Stimulated activated CD4-positive, alpha-beta T cell treated with anti-CD3 and anti-CD28 coated beads, Interleukin-4, amount 100 ng/mL, for 24 hours (primary cell): ENCODE measurements at regions not wholly inside any gene's neighbourhood (a gene's known extent, or its start where the extent isn't known, plus 50 kb on each side); places are given as distances from the start of the nearest gene placed in this dataset.
"Not testable (repeated sequence)": the region's sequence is repeated elsewhere in the genome, so short reads cannot be mapped to it uniquely, and the experiment has no call there.

Experiments
- DNase-seq: peaks from one replicate; pipeline ENCODE4 v3.0.0-alpha.2; 2020

DNA sequence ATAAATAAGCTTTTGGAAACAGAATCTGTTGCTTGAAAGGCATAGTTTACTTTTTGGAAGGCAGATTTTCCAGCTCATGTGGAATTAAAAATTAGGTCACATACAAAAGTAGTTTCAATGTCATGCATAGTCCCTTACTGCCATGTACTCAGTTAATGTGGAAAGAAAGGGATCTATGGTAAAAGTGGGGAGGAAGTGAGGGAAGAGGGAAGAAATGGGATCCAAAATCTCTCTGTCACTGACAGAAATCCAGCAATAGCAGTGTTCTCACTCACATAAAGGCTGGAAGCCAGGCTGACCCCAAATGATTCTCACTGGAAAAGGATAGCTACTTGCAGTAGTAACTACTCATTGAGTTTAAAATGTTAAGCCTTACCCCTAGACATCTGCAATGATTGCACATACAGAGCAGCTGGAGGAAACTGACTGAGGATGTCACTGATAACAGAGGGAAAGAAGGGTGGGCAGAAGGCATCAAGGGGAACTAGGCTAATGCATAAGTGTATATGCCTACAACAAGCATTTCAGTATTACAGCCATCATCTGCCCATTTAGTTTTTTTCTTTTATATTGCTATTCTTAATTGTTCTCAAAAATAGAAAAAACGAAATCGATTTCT lies 445.6 kb downstream of the FAT4 start:
- DNase-seq: no peak

DNA sequence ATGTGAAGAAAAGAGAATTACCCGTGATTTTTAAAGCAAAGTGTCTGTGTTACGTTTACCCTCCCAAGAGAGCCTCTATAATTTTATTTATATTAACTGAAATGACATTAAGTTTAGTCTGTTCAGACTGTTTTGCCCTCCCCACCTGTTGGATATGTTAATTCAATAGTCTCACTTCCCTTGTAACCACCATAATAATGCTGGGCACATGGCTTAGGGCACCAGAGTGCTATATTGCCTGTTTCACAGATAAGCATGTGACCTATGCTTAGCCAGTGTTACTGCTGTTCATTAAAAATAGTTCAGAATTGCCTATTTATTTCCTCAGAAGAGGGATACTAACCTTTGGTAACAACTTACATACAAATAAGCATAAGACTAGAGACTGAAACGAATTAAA lies 446.2 kb downstream of the FAT4 start:
- no peak for DNase-seq

DNA sequence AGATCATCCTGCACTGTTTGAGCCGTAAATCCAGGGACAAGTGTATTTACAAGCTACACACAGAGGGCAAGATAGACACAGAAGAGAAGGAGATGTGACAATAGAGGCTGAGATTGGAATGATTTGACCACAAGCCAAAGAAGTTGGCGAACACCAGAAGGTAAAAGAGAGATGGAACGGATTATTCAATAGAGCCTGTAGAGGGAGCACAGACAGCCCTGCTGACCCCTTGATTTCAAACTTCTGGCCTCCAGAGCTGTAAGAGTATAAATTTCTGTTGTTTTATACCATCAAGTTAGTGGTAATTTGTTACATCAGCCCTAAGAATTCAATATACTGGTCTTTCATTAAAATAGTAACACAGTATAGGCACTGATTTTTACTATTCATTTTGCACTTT lies 447.8 kb downstream of the FAT4 start:
- no peak for DNase-seq

DNA sequence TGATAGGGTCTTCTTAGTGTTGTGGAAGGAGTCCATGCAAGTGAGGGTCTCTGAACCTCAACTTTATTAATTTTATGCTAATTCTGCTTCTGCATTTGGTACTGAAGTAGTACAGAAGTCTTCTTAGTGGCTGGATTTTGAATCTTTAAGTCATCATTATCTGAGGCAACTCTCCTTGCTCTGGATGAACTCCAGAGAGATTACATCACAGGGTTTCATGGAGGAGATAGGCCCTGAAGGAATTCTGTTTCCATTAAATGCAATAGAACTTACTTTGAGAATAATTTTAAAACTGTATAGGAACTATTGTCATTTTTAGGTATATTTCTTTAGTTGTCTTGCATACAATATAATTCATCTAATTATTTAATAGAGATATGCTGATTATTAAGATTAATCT lies 451.2 kb downstream of the FAT4 start:
- no peak for DNase-seq

DNA sequence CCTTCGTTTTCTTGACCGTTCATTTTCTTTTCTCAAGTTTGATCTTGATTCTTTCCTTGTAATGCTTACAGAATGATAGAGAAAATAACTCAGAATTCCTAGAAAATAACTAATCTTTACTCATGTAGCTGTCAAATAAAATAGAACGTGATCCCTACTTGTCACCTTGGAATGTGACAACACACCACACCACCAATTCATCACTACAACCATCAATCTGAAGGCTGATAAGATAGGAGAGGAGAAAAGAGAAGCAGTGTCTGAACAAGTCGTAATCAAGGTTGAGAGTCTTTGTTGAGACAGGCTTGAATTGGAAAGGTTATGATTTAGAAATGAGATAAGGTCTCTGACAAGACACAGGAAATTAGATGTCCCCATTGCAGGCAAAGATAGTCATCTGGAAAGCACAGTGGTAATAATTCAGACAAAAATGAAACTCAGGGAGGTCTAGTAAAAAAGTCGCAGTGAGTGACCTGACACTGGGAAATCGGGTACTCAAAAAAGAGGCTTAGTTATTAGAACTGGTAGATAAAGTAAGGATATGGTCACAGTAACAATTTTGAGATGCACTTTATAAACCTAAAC lies 456.2 kb downstream of the FAT4 start:
- no peak for DNase-seq

DNA sequence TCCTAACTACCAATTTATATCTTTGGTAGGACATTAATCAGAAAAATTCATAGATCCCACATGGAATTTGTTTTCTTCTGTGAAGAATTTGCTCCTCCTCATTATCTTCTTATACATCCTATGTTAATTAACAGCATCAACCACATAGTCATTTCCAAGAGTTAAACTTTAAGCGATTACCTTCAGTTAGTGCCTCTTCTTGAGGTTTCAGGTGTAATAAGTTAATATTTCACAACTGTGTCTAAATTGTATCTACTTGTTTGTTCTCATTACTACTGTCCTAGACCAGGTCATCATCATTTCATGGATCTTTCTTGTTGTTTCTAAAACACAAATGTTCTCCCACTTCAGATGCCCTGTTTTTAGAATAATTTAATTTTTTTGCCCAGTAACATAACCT lies 457.9 kb downstream of the FAT4 start:
- no peak for DNase-seq

DNA sequence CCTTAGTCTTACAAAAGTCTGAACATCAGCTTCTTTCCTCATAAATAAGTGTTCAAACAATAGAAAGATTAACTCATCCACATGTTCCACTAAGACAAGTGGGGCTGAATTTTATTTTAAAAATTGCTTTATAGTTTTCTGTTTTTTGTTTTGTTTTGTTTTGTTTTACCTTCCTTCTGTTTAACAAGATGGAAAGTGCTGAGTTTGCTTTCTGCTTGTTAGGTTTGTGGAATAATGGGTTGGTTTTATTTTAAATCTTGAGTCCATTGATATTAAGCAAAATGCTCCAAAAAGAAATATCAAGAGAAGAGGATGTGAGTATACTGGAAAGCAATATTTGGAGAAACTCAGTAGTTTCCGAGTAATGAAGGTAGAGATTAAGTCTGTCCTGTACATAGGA lies 458.7 kb downstream of the FAT4 start:
- DNase-seq: no peak

DNA sequence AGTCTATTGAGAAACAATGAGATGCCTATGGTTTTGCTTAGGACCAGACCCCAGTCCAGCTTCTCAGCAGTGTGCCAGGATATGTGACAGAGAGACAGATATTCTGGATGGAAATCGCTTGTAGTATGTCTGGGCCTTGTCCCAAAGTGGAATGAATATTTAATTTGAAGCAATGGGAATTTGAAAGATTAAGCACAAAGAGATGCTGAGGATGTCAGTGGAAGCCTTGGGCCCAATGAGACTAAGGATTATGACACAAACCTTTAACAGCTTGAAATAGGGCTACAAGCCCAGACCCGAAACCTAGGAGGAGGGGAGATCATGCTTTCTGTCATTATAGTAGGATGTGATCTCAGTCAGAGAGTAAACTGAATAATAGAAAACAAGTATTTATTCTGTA lies 459.2 kb downstream of the FAT4 start:
- DNase-seq: no peak

DNA sequence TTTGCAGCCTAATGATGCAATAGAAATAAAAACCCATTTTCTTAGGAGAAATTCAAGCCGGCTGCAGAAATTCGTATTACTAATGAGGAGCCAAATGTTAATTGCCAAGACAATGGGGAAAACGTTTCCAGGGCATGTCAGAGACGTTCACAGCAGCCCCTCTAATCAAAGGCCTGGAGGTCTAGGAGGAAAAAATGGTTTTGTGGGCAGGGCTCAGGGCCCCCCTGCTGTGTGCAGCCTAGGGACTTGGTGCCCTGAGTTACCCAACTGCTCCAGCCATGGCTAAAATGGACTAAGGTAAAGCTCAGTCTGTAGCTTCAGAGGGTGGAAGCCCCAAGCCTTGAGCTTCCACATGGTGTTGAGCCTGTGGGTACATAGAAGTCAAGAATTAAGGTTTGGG lies 461.4 kb downstream of the FAT4 start:
- no peak for DNase-seq

DNA sequence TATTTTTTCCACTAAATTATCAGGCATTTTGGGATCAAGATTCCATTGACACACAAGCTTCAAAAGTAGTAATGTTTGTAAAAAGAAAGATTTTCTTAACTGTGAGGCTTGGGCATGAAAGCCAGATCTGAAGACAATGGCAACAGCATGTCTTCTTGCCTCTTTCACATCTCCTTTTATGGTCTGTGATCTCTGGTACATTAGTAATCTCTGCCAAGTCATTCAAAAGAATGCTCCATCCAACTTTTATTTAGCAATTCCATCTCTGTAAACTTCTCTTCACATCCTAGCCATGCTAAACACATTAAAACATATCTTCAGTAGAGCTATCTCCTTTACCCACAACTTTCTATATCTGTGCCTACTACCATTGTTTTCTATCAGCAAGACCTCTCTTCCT lies 465.4 kb downstream of the FAT4 start:
- no peak for DNase-seq

DNA sequence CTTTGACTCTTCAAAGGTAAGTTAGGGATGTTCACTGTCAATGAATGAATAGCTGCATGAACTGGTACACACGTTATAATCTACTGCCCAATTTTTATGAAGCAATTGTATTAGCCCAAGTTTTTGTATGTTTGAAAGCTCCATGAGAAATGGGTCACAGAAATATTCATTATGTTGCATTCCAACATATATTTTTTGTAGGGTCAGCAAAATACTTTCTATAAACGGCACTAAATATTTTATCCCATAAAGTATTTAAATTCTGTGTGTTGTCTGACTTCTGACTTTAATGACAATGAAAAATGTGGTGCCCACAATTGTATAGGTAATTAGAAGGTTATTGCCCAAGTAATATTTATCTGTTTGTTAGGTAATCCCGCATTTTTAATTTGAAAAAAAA lies 466.0 kb downstream of the FAT4 start:
- no peak for DNase-seq

DNA sequence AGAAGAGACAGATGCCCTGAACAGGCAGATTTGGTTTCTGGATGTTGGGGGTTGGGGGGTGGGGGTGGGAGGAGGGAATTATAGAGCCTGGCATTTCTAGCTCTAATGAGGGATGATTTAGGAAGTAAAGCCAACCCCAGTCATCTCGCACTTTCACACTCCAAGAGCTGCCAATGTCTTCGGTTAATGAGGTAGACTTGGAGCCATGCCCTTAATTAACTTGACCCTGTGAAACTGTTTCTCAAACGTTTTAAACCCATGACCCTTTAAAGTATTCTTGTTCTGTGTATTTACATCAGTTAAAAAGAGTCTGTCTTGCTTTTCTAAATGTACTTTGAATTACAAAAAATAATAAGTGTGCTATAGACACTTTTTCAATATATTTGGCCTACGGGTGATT lies 466.9 kb downstream of the FAT4 start:
- DNase-seq: no peak

DNA sequence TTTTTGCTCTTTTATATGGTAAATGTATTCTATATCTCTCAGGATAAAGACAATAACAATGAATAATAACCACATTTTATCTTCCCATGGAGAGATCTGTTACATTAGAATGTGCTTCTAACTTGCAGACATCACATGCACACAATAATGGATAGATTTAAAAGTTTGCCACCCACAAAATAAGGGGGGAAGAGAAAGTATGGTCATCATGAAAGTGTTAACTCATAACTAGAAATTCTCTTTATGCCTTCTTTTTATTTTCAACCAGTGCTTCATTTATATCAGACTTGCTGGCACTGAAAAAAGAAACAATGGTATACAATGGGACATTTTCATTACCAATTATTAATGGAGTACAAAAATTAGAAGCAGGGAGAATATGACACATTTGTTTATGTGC lies 470.0 kb downstream of the FAT4 start:
- DNase-seq: no peak

DNA sequence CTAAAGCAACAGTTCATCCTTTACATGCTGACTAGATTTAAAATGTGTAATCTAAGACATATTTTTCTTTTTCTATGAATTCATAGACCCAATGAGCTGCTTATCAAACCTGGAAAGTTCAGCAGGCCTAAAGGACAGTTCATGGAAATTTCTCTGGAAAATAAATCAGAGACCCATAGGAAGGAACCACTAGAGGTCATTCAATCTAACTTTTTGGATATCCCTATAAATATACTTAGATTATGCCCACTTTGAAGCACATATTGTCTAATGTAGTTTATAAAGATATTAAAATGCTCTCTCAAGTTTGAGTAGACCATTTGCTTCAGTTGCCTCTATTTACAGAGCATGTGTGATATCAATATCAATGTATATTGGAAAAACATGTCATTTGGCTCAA lies 473.0 kb downstream of the FAT4 start:
- no peak for DNase-seq

DNA sequence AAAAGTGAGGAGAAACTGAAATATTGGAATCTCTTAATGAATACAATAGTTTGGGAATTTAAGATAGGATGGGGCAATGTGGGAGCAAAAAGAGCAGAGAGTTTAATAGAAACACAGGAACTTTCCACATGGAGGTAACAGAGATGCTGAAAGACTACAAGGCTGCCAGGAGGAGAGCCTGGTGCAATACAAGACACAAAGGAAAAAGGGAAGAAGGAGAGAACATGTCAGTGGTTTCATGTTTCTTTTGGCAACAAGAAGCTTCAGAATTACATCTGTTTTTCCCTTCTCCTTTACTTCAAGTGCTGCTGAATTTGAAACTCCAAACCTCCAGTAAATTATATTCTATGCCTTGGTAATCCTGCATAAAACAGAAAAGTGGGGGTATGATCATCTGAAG lies 474.3 kb downstream of the FAT4 start:
- no peak for DNase-seq

DNA sequence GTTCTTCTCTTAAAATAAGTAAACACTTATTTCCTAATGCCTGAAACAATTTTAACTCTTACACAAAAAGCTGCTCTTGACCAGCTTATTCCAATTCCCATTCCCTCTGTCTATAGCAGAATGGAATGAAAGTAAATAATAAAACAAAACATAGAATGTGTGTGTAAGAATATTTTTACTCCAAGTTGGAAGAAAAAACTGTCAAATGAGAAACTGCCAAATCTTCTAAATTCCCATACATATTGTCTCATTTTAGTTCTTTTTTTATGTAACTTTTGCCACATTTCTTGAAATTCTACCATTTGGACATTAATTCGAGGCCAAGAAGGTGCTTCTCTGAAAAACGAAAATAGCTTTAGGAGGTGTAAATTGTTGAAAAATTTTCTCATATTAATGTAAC lies 477.1 kb downstream of the FAT4 start:
- no peak for DNase-seq

DNA sequence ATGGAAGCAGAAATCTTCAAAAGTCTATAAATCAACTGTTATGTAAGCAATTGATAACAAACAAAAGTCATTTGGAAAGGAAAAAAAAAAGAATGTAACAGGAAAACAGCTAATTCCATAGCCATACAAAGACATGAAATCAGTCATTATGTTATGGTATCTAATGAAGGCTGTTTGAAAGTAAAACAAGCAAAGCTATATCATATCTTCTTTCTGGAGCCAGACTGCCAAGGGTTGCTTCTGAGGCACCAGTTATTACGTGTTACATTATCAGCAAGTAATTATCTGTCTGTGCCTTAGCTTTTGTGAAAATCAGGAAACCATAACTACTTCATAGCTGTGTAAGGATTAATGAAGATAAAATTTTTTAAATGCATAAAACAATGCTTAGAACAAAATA lies 480.2 kb downstream of the FAT4 start:
- DNase-seq: no peak

DNA sequence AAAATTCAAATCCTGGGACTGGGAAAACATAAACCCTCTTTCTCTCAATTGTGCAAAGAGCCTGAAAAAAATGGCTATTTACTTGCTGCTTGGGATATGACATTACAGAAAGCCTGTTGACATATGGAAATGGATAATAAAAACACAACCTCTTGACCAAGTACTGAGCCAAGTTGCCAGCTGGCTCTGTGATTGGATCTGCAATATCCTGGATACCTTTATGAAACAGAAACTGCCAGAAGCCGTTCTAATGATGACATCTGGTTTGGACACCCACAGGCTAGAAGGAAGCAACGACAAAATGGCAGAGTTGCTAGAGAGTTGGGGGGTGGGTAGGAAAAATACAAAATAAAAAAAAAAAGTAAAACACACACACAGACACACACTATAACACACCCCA lies 481.4 kb downstream of the FAT4 start:
- DNase-seq: no peak

DNA sequence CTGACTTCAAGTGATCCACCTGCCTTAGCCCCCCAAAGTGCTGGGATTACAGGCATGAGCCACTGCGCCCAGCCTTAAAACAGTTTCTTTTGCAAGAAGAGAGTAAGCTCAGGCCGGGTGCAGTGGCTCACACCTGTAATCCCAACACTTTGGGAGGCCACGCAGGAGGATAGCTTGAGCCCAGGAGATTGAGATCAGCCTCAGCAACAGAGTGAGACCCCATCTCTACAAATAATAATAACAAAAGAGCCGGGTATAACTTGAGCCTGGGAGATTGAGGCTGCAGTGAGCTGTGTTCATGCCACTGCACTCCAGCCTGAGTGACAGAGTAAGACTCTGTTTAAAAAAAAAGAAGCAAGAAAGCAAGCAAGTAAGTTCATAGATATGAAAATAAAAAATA lies 482.9 kb downstream of the FAT4 start:
- DNase-seq: not testable (repeated sequence)

DNA sequence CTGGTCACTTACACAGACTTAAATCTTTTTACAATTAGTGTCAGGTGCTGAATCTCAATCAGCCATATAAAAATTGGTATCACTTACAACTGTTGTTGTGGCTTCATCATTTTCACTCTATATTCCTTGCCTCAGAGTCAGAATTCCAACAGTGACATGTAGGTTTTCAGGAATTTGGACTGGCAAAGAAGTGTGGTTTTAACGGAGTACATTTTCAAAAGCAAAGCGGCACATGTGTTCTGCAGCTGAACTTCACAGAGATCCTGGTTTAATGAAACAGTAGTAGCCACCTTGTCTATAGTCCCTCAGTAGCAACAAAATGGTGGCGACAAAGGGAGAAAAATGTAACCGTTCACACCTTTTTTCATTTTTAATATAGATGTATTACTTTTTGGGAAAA lies 486.6 kb downstream of the FAT4 start:
- DNase-seq: no peak

DNA sequence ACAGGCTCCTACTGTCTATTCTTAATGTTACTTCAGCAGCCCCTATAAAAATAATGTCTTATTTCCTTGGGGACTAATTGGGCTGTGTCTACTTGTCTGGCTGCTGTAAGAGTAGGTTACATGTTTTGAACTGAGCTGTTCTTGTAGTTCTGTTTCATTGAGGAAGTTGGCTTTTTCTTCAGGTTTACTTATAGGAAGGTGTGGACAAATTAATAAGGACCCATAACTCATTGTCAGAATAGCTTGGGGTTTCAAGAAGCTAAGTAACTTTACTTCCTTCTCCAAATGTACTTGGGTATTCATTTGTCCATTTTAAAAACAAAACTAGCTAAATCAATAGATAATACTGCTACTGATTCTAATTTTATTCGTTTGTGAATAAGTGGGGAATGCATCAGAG lies 487.2 kb downstream of the FAT4 start:
- DNase-seq: no peak

DNA sequence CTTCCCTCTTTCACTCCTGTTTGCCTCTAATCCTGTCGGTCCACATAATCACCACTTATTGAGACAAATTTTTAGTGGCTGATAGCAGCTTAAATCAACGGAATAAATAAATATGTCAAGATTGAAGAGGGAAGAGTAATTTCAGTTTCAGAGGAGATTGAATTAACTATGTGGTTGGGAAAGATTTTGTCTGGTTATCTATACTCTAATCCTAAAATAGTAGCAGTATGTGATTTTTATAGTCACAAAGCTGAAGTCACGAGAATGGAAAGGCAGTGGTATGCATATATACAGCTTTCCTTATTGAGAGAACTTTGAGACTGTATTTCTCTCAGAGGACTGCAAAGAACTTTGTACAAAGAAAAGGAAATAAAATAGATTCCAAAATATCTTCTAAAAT lies 493.3 kb downstream of the FAT4 start:
- DNase-seq: no peak

DNA sequence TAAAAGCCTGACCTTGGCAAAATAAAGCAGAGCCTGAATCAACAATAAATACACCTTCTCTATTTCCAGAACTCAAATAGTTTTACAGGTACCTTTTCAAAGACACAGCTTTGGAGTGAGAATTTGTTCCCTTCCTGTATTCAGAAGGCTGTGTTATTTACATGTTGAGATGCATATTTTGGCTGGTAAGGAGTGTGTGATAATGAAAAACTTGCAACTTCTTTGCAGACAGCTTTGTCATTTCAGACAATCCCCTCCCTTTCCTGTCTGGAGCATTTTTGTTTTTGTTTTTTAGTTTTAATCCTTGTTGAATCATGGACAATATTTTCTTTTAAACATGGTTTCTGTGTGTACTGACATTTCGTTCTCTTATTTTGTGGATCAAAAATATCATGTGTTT lies 493.8 kb downstream of the FAT4 start:
- DNase-seq: no peak

DNA sequence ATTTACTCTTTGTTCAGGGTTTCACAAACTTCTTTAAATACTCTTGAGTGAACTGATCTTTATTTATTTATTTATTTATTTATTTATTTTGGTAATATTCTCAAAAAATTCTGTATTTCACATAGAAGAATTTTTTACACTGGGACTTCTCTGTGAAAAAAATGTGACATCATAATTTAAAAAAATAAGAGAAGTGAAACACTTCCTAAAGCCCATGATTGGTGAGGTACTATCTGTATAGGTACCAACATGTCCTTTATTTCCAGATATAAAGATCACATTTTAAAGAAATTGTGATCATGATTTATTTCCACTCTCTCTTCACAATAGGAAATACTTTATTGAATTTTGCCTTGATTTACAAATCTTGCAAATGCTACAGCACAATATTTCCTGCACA lies 497.1 kb downstream of the FAT4 start:
- no peak for DNase-seq
